ENCODE measurements at regions not wholly inside any gene's neighbourhood (a gene's known extent, or its start where the extent isn't known, plus 50 kb on each side); places are given as distances from the start of the nearest gene placed in this dataset.

GRCh38 chr12:67792185-67792584, 143.6 kb downstream of the DYRK2 start:
- Mint-ChIP-seq H3K4me1 (peaks cover 52% of the 10 kb centered on the region), H3K27me3 (ENCODE audit: low read depth) (no peaks in the 10 kb centered on the region), H3K27ac (no peak overlapping the region), H3K9me3 (peaks cover 15% of the 10 kb centered on the region), H3K4me3 (no peak overlapping the region), H3K36me3 (ENCODE audit: low read depth) (peaks cover 5% of the 10 kb centered on the region)
- TF ChIP-seq CTCF (IDR thresholded peaks at IDR 0.05; ENCODE audit: unreplicated experiment in 3 of 3) = no peak

- no peaks in the 10 kb centered on the region for H3K27me3 Mint-ChIP-seq (ENCODE audit: low read depth)
These were observed 145.6 kb downstream of the DYRK2 start for GRCh38 chr12:67794161-67794560.

DNA sequence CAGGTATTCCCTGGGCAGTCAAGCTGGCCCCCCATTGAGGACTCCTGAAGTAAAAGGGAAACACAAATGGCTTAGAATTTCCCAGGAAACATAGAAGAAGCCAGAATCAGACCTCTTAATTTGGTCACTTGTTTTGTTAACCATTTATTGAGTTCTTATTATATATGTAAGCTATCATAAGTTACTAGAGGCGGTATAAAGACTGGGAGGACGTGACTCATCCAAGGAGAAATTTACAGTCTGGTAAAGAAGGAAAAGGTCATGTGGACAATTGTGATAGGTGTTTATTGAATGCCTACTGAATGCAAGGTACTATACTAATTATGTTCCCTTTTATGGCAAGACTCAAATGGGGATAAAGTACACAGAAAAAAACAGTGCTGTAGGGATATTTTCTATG, 146.7 kb downstream of the DYRK2 start:
- Mint-ChIP-seq H3K9me3 (peaks cover 15% of the 10 kb centered on the region), H3K27ac (no peak overlapping the region), H3K36me3 (ENCODE audit: low read depth) (peaks cover 5% of the 10 kb centered on the region), H3K4me3 (no peak overlapping the region), H3K4me1 (peaks cover 44% of the 10 kb centered on the region), H3K27me3 (ENCODE audit: low read depth) (peaks cover 3% of the 10 kb centered on the region)
- no peak for TF ChIP-seq CTCF (IDR thresholded peaks at IDR 0.05; ENCODE audit: unreplicated experiment in 3 of 3)

More at GRCh38 chr12:67794161-67794560, 145.6 kb downstream of the DYRK2 start:
- no peak for TF ChIP-seq CTCF (IDR thresholded peaks at IDR 0.05; ENCODE audit: unreplicated experiment in 3 of 3)
- Mint-ChIP-seq H3K27ac (no peak overlapping the region), H3K4me1 (peaks cover 46% of the 10 kb centered on the region), H3K9me3 (peaks cover 15% of the 10 kb centered on the region), H3K36me3 (ENCODE audit: low read depth) (peaks cover 5% of the 10 kb centered on the region), H3K4me3 (no peak overlapping the region)

DNA sequence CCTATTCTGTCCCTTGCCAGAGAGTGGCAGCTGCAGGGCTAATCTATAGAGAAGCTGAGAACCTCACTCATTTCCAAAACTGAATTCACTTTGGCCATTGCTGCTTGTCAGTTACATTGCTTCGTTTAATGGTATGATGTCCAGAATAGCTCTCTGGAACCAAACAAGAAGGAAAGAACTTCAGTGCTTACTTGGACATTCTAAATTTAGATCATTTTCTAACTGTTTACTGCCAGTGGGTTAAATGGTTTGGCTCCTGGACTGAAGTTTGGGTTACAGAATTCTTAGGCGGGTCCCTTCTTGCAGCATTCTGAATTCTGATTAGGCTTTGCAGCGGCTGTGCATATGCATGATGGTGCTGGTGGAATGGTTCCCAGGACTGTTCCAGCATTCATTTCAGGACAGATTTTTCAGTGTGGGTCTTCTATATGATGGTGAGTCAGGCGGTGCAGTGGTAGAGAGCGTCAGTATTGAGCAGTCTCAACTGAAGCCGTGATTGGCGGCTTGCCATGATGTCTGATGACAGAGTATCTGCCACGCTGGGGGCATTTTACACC, 148.7 kb downstream of the DYRK2 start:
- TF ChIP-seq CTCF (IDR thresholded peaks at IDR 0.05; ENCODE audit: unreplicated experiment in 3 of 3) = no peak
- Mint-ChIP-seq H3K27ac (no peak overlapping the region), H3K9me3 (peaks cover 5% of the 10 kb centered on the region), H3K27me3 (ENCODE audit: low read depth) (peaks cover 3% of the 10 kb centered on the region), H3K36me3 (ENCODE audit: low read depth) (no peaks in the 10 kb centered on the region), H3K4me1 (peaks cover 31% of the 10 kb centered on the region), H3K4me3 (no peak overlapping the region)

- Mint-ChIP-seq H3K4me3 (no peak overlapping the region), H3K27me3 (ENCODE audit: low read depth) (peaks cover 3% of the 10 kb centered on the region), H3K27ac (no peak overlapping the region), H3K9me3 (peaks cover 5% of the 10 kb centered on the region), H3K36me3 (ENCODE audit: low read depth) (no peaks in the 10 kb centered on the region), H3K4me1 (peaks cover 26% of the 10 kb centered on the region)
- TF ChIP-seq CTCF (IDR thresholded peaks at IDR 0.05; ENCODE audit: unreplicated experiment in 3 of 3) = no peak
These were observed 149.2 kb downstream of the DYRK2 start for GRCh38 chr12:67797753-67798152.

GRCh38 chr12:67798768-67799167, 150.2 kb downstream of the DYRK2 start:
- peaks cover 3% of the 10 kb centered on the region for H3K27me3 Mint-ChIP-seq (ENCODE audit: low read depth)
- H3K27ac Mint-ChIP-seq = no peak overlapping the region
- peaks cover 22% of the 10 kb centered on the region for H3K4me1 Mint-ChIP-seq
- no peak overlapping the region for H3K4me3 Mint-ChIP-seq
- H3K9me3 Mint-ChIP-seq = peaks cover 3% of the 10 kb centered on the region
- TF ChIP-seq CTCF (IDR thresholded peaks at IDR 0.05; ENCODE audit: unreplicated experiment in 3 of 3) = no peak
- H3K36me3 Mint-ChIP-seq (ENCODE audit: low read depth) = no peaks in the 10 kb centered on the region
